SIG-M5 (cell line): ENCODE measurements at regions not wholly inside any gene's neighbourhood (a gene's known extent, or its start where the extent isn't known, plus 50 kb on each side); places are given as distances from the start of the nearest gene placed in this dataset.
"Not testable (repeated sequence)": the region's sequence is repeated elsewhere in the genome, so short reads cannot be mapped to it uniquely, and the experiment has no call there.

ENCODE experiments used
- DNase-seq: peaks from one replicate; lab custom pipeline; 2025; lab: John Stamatoyannopoulos, UW

GRCh38 chr13:59414006-59414405 is 749.7 kb downstream of the DIAPH3 start:
- DNase-seq = no peak

DNA sequence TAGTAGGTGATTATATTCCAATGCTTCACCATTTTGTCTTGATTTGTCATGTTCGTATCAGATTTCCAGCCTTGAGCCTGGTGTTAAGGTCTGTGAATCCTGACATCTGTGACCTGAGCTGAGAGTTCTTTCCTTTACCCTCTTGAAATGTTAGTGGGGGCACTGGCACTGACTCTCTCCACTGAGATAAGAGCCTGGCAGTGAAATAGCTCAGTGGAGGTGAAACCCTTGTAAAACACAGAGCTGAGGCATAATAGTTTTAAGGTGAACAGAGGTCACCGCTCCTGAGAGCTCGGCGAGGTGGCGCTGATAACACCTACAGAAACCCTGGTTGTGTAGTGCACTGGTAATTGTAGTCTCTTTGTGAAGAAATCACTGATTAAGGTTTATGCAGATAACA is 748.2 kb downstream of the DIAPH3 start:
- no peak for DNase-seq

GRCh38 chr13:59416561-59416960 is 747.2 kb downstream of the DIAPH3 start:
- DNase-seq = no peak

DNA sequence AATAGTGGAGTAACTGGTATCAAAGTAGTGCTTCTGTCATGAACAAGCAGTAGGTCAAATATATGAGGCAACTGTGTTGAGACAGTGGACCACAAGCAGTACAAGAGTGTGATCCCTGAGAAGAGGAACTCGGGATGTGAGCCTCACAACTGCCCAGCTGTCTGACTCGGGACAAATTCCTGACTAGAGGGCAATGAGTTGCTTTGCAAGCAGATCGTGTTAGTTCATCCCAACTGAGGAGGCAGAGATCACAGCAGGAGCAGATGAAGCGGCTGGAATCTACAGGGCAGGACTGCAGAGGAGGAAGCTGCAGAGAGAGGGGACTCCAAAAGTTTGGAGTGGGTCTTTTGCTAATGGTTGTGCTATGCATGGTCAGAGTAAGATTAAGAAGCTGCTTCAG is 741.1 kb downstream of the DIAPH3 start:
- no peak for DNase-seq

DNA sequence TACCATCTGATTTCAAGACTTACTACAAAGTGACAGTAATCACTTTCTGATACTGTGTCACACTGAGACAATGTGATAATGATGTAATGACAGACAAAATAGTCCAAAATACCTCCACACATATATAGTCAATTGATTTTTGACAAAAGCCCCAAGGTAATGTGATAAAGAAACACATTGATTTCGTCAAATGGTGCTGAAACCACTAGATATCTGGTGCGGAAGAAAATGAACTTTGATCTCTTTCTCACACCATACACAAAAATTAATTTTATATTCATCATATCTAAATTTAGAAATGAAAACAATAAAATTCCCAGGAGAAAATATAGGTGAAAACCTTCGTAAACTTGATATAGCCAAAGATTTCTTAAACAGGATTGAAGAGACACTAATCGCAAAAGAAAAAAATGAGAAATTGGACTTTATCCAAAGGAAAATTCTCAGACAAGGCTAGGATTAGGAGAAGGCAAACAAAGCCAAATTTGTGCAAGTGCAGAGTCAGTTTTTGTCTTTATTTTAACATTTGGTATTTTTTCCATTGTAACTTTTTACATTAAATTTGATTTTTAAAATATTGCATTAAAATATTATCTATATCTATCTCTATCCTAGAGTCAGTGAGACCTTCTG is 739.9 kb downstream of the DIAPH3 start:
- no peak for DNase-seq

GRCh38 chr13:59424661-59425060 is 739.1 kb downstream of the DIAPH3 start:
- no peak for DNase-seq

DNA sequence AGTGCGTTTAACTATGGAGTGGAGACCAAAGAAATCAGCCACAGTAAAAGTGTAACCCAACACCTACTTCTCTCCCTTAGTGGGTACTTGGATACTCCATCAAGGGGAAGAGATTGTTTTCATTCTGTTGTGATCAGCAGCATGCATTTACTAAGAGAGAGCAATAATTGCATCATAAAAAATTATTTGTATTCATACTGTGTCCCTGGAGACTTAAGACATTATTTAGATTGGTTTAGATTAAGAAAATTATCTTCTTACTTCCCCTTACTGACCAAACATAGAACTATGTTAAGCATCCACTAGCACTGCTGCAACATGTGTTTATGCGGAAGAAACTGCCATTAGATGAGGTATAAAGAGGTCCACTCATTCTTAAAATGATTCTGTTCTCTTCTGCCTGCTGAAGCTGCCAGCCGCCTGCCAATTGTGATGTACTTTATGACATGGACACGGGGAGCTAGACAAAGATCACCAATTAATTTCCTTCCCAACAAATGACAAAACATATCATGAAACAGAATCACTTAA is 738.5 kb downstream of the DIAPH3 start:
- no peak for DNase-seq

DNA sequence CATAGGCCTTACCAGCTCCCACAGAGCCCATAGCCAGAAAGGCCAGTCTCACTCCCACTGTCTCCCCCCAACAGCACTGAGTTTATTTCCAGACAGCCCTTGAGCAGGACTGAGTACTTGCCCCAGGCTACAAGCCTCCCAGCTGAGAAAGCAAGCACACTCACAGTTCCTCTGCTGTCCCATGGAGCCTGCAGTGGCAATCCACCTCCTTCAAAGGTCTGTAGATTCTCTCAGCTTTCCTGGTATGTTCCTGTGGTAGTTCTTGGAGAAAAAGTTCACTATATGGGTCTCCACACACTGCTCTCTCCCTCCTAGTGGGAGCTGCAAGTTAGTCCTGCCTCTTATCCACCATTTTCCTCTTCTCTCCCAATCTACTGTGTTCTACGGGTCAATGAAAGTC is 728.7 kb downstream of the DIAPH3 start:
- DNase-seq = no peak

GRCh38 chr13:59437544-59438301 is 726.0 kb downstream of the DIAPH3 start:
- DNase-seq = no peak

GRCh38 chr13:59439776-59440428 is 723.8 kb downstream of the DIAPH3 start:
- no peak for DNase-seq

DNA sequence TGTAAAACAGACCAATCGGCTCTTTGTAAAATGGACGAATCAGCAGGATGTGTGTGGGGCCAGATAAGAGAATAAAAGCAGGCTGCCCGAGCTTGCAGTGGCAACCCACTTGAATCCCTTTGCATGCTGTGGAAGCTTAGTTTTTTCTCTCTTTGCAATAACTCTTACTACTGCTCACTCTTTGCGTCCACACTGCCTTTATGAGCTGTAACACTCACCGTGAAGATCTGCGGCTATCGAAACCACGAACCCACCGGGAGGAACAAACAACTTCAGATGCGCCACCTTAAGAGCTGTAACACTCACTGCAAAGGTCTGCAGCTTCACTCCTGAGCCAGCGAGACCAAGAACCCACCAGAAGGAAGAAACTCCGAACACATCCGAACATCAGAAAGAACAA is 722.7 kb downstream of the DIAPH3 start:
- not testable (repeated sequence) for DNase-seq

- no peak for DNase-seq
Observed at GRCh38 chr13:59441596-59442280, 722.0 kb downstream of the DIAPH3 start.

DNA sequence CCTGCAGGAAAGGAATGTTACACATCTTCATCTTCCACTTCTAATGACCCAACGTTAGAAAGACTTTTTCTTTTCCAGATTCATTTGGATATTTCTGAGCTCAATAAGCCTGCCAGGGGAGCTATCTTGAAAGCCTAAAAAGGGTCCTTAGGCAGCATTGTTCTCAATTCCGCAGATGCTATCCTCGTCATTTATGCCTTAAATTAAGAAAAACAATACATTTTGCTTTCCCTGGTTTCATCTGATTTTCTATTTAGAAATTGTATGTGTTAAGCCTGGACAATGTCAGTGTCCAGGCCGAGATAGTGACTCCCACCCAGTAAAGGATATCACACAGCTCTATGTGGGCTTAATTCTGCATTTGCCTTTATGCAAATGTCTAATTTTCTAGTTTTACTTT is 721.3 kb downstream of the DIAPH3 start:
- DNase-seq = no peak

DNA sequence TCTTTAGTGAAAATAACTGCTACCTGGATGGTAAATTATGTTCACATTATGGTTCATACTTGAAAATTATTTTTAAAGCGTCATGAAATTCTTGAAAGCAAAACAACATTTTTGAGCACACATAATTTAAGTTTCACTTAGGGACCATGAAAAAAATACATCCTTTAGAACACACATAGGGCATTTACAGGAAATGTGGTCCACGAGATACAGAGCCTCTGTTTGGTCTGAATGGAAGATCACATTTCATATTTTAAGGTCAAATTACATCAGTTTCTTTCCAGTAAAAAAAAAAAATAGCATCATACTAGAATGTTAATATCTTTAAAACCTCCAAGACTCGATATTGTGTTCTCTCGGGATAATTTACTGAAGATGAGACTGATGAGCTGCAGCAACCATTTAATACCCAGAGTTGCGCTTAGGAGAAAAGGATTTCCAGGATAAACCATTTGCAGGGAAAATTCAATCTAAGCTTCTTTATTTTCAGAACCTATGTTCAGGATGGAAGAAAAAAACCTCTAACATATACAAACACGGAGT is 720.7 kb downstream of the DIAPH3 start:
- no peak for DNase-seq

DNA sequence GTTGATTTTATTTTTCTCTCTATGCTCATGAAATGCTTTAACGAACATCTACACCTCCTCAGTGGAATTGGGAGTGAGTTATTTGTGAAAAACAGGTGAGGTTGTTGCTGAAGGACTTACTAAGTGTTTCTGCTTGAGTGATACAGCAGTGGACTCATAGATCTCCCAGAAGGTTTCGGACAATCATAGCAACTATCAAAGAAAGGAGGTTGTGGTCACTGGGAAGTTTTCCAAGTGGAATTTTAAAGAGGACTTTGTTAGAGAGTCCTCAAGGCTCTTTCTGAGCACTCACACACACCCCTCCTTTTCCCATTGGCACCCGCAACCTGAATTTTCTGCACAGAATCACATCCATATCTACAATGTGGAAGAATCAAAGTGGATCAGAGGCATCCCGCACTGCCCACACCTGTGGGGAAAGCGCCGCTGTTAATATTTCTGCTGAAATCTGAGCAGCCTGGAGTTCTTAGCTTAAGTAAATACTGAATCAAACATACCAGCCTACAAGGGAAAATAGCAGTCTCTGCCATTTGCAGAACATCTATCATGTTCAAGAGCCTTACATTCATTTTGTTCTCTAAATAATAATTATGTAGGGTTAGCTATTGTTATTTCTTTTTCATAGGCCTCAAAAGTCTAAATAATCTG is 719.4 kb downstream of the DIAPH3 start:
- no peak for DNase-seq

GRCh38 chr13:59445812-59446211 is 717.9 kb downstream of the DIAPH3 start:
- no peak for DNase-seq

GRCh38 chr13:59446391-59446790 is 717.3 kb downstream of the DIAPH3 start:
- no peak for DNase-seq

DNA sequence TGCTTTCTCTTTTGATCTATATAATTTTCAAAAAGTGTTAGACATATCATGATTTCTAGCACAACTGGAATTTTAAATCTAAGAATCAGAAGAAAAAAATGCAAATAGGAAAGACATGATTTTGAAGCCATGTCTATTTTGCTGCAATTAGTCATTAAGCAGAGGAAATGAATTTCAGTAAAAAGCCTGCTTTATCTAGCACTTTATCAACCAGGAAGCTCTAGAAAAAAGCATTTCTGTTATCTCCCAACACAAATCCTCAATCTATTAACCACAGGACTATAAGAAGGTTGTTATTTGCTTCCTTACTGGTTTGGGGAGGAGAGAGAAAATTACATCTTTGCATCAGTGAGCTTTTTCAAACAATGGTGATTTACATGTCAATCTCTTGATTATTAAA is 716.7 kb downstream of the DIAPH3 start:
- no peak for DNase-seq

DNA sequence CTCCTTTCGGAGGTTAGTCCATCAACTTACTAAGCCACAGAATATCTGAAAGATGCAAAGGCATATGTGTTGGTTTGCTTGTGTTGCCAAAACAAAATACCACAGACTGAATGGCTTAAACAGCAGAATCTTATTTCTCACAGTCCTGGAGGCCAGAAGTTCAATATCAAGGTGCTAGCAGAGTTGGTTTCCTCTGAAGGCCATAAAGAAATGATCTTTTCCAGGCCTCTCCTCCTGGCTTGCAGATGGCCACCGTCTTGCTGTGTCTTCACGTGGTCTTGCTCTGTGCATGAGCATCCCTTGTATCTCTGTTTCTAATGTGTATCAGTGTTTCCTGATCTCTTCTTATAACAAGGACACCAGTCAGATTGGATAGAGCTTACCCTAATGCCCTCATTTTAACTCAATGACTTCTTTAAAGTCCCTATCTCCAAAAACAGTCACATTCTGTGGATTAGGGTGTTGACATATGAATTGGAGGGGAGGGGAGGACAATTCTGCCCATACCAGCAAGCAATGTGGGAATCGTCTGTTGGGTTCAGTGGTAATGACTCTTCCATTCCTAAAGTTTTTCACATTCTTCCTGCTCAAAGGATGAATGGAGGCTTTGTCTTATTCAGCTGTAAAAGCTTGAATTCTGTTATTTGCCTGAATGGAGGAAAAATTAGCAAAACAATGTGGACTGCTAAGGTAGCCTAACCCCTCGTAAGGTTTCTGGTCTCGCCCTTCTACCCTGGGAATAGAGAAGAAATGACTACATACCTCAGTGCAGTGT is 715.7 kb downstream of the DIAPH3 start:
- DNase-seq = no peak

DNA sequence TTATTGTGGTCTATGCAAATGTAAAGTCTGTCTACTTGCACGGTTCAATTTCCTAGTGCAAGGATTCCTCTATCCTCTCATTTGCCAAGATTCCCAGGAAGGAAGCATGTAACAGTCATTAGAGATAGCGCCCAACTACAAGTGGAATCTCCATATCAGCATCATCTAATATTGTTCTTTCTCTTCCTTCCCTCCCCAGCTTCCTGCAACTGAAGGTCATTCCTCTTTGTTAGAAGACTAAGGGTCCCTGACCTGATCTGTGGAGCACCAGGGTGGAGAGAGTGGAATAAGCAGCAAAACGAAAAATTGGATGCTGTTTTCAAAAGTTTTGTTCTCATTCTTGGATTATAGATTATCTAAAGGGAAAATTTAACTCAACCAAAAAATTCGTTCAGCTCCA is 714.0 kb downstream of the DIAPH3 start:
- no peak for DNase-seq

DNA sequence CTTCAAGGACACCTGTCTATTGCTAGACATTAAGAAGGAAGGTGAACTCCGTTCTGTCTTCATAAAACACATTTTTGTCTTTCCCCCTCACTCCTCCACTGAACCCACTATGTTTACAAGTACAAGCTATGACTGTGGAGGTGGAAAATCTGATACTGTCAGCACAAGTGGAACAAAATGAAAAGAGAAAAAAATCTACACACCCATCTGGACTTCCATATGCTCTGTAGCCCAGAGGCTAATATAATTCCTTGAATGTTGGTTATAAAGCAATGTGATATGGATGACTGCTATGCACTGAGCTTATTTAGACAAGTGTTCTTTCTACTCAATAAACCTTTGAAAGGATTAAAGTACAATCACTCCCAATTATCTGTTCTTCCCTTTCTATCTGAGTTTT is 713.5 kb downstream of the DIAPH3 start:
- no peak for DNase-seq
